ENCODE measurements at regions not wholly inside any gene's neighbourhood (a gene's known extent, or its start where the extent isn't known, plus 50 kb on each side); places are given as distances from the start of the nearest gene placed in this dataset.

DNA sequence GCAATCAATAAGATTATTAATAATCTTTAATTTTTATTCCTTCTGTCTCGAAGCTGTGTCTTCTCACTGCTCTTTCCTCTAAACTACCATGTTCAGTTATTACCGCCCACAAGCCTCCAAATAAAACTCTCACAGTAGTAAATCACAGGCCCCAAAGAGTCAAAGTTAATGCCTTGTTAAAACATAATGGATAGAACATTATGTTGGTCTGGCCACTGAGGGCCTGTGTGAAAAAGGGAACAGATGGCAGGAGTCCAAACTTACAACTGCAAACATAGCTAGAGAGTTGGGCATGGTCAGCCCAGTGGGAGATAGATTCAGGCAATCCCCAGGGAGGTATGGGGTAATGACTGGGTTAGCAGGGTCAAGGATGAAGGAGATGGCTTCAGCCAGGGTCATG lies 84.6 kb upstream of the TNIP3 start:
- TF ChIP-seq, protein P1, sequence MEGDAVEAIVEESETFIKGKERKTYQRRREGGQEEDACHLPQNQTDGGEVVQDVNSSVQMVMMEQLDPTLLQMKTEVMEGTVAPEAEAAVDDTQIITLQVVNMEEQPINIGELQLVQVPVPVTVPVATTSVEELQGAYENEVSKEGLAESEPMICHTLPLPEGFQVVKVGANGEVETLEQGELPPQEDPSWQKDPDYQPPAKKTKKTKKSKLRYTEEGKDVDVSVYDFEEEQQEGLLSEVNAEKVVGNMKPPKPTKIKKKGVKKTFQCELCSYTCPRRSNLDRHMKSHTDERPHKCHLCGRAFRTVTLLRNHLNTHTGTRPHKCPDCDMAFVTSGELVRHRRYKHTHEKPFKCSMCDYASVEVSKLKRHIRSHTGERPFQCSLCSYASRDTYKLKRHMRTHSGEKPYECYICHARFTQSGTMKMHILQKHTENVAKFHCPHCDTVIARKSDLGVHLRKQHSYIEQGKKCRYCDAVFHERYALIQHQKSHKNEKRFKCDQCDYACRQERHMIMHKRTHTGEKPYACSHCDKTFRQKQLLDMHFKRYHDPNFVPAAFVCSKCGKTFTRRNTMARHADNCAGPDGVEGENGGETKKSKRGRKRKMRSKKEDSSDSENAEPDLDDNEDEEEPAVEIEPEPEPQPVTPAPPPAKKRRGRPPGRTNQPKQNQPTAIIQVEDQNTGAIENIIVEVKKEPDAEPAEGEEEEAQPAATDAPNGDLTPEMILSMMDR (IDR thresholded peaks at IDR 0.05): no peak
- TF ChIP-seq POLR2AphosphoS5 (IDR thresholded peaks at IDR 0.05) (no peak), POLR2A (IDR thresholded peaks at IDR 0.05) (no peak)
